Esophagus (tissue), 2 donors: ENCODE measurements at regions not wholly inside any gene's neighbourhood (a gene's known extent, or its start where the extent isn't known, plus 50 kb on each side); places are given as distances from the start of the nearest gene placed in this dataset.

ENCODE experiments used
- H3K27ac ChIP-seq, 2 donors: one replicate each; pipeline ENCODE4 v1.5.1; 2013; ENCODE audit warnings: low read depth in 2 of 2, mild to moderate bottlenecking in 2 of 2, inconsistent platforms in 1 of 2, low read length in 1 of 2, moderate library complexity in 1 of 2
- H3K27me3 ChIP-seq, 2 donors: one replicate each; pipeline ENCODE4 v1.6.1; 2013; ENCODE audit warnings: low read length in 2 of 2, control low read depth in 1 of 2, mild to moderate bottlenecking in 1 of 2; ENCODE audit not compliant: insufficient read depth in 2 of 2, control insufficient read depth in 1 of 2
- H3K36me3 ChIP-seq, 2 donors: one replicate each; pipeline ENCODE4 v1.6.1; 2013; ENCODE audit warnings: low read length in 1 of 2; ENCODE audit not compliant: control insufficient read depth in 2 of 2, insufficient read depth in 2 of 2
- H3K4me1 ChIP-seq, 2 donors: one replicate each; pipeline ENCODE4 v1.6.1; 2013; ENCODE audit warnings: low read length in 1 of 2; ENCODE audit not compliant: control insufficient read depth in 2 of 2, insufficient read depth in 2 of 2
- H3K4me3 ChIP-seq, 2 donors: one replicate each; pipeline ENCODE4 v1.5.1; 2013; ENCODE audit warnings: low read length in 2 of 2, mild to moderate bottlenecking in 2 of 2, low read depth in 1 of 2, moderate library complexity in 1 of 2
- H3K9me3 ChIP-seq, 2 donors: one replicate each; pipeline ENCODE4 v1.6.1; 2013; ENCODE audit warnings: mild to moderate bottlenecking in 2 of 2, low read depth in 1 of 2, low read length in 1 of 2, moderate library complexity in 1 of 2; ENCODE audit not compliant: control insufficient read depth in 2 of 2, insufficient read depth in 1 of 2
- WGBS, 2 donors: extraction: QIAGEN DNeasy Blood & Tissue Kit; methylation state at CpG; one replicate each; pipeline ENCODE4 v1.1.7; 2013; 5-methylcytosine and 5-hydroxymethylcytosine counted together
- donor health status: healthy with polysubstance abuse.
- donor health status: Bipolar disorder and iron deficiency.

DNA sequence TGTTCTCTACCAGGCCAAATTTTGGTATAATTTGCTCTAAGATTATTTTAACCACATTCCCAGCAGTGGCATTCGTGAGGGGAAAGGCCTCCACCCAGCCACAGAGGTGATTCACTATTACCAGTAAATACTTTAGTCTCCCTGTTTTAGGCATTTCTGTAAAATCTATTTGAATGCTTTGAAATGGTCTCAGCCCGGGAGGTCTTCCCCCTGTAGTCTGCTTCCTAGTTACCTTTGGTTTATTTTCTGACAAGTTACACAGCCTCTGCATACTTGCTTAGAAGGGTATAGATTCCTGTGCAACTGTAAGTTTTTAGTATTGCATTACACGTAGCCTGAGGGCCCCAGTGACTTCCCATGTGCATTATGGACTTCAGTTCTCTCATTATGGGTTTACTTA is 248.7 kb downstream of the C6orf118 start:
- Histone ChIP-seq H3K9me3 (peaks cover 0 to 3% of the 10 kb centered on the region in 2 donors), H3K4me1 (no peaks in the 10 kb centered on the region), H3K27me3 (no peaks in the 10 kb centered on the region), H3K4me3 (no peak overlapping the region), H3K36me3 (no peaks in the 10 kb centered on the region), H3K27ac (no peak overlapping the region)
- WGBS, 2 donors: 67 to 70% methylated on average over 3 of the region's 3 CpGs

DNA sequence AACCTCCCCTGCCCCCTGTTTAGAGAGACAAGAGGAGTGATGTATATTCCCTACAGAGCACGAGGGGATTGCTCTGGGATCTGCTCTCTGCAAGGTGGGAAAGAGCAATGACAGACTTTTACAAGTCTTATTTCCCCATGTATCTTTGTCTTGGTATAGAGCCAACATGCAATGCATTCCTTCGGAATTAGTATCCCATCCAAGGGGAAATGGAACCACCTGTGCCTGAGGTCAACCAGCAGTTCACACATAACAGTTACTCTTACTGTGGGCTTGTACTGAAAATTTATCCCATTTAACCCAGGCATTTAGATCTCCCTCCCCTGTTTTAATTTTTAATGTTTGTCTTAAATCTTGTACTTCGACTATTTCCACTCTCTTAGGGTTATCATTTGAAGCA is 250.4 kb downstream of the C6orf118 start:
- 73 to 79% methylated on average over 3 of the region's 3 CpGs for WGBS, 2 donors
- no peaks in the 10 kb centered on the region for H3K36me3 ChIP-seq
- H3K9me3 ChIP-seq: no peaks in the 10 kb centered on the region
- H3K27me3 ChIP-seq: no peaks in the 10 kb centered on the region
- H3K4me3 ChIP-seq: no peak overlapping the region
- no peak overlapping the region for H3K27ac ChIP-seq
- no peaks in the 10 kb centered on the region for H3K4me1 ChIP-seq

DNA sequence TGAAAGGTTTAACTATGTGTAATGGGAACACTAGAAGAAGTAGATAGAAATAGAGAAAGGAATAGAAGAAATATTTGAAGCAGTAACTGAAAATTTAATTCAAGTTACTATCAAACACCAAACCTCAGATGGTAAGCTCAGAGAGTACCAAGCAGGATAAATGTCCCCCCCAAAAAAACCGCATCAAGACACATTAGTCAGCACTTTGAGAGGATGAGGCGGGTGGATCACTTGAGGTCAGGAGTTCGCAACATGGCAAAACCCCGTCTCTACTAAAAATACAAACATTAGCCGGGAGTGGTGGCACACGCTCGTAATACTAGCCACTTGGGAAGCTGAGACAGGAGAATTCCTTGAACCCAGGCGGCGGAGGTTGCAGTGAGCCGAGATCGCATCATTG is 253.1 kb downstream of the C6orf118 start:
- H3K27me3 ChIP-seq: no peaks in the 10 kb centered on the region
- WGBS, 2 donors: 86% methylated on average over 11 of the region's 11 CpGs
- no peak overlapping the region for H3K27ac ChIP-seq
- no peaks in the 10 kb centered on the region for H3K4me1 ChIP-seq
- no peak overlapping the region for H3K4me3 ChIP-seq
- H3K36me3 ChIP-seq: no peaks in the 10 kb centered on the region
- H3K9me3 ChIP-seq: peaks cover 0 to 2% of the 10 kb centered on the region in 2 donors

DNA sequence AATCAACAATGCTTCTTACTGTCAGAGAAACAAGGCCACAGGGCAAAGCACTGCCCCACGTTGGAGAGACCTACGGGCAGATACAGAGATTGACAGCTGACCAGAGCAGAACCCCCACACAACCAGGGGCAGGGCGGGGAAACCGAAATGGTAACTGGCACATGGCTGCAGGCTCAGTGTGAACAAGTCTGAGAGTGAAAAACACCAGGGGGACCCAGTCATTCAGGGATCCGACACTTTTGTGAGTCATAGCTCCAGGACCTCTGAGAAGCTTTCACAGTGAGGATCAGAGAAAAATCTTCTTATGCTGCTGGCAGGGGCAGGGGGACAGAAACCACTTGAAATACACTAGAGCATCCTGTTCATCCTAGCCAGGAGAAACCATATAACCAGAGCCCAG is 254.2 kb downstream of the C6orf118 start:
- Histone ChIP-seq H3K9me3 (peaks cover 0 to 2% of the 10 kb centered on the region in 2 donors), H3K27ac (no peak overlapping the region), H3K36me3 (no peaks in the 10 kb centered on the region), H3K4me3 (no peak overlapping the region), H3K4me1 (no peaks in the 10 kb centered on the region), H3K27me3 (no peaks in the 10 kb centered on the region)
- WGBS, 2 donors: 71 to 72% methylated on average over 5 of the region's 5 CpGs

DNA sequence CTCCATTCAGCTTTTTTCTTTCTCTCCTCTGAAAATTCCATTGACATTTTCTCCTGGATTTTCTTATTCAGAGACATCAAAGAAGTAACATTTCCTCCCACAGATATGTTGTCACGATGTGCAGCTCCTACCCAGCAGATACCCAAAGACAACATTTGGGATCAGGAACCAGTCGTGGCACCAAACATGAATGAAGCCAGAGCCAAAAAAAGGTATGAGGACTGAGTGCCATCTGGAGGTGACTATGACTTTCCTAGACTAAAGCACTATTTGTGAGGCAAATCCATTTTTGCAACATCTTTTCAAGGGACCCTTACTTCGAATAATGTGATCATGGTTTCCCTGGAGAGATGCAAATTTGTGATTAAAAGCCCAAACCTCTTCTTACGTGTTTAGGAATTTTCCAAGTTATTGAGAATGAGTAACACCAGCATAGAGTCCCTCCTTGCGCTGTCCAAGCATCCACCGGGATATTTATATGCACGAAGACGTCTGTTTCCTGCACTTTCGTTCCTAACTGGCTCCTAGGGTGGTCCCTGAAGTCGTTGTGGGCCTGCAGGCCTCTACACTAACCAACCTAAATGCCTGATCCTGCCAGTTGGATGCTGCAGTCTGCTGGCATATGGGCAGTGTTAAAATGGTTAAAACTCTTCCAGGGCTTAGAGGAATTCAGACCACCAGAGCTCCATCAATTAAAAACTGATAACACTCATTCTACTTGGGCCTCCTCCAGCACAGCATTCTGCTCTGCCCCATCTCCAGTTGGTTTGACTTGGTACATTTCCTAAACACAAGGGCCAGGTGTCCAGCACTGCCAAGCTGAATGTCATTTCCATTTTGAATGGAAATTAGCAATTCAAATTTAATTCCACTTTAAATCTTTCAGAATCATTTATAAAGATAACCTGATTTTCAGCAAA is 256.6 kb downstream of the C6orf118 start:
- no peaks in the 10 kb centered on the region for H3K4me1 ChIP-seq
- WGBS, 2 donors: 66 to 71% methylated on average over 10 of the region's 10 CpGs
- H3K36me3 ChIP-seq: no peaks in the 10 kb centered on the region
- H3K9me3 ChIP-seq: peaks cover 0 to 2% of the 10 kb centered on the region in 2 donors
- H3K4me3 ChIP-seq: no peak overlapping the region
- no peak overlapping the region for H3K27ac ChIP-seq
- no peaks in the 10 kb centered on the region for H3K27me3 ChIP-seq

DNA sequence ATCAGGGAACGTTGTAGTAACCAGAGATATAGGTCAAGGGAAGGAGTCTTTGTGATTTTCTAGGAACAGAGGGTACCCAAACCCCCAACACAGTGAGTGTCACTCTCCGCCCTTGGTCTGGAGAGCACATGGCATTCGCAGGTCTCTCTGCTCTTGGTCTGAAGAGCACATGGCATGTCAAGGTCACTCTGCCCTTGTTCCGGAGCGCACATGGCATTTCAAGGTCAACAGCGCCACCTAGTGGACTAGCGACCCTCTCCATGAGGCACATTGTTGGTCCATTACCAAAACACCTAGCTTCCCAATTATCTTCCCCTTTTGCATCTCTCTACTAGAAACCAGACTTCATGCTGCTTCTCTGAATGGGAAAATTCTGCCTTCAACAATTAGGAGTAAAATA is 260.0 kb downstream of the C6orf118 start:
- Histone ChIP-seq H3K27me3 (no peaks in the 10 kb centered on the region), H3K36me3 (no peaks in the 10 kb centered on the region), H3K4me3 (no peak overlapping the region), H3K4me1 (no peaks in the 10 kb centered on the region), H3K9me3 (peaks cover 0 to 2% of the 10 kb centered on the region in 2 donors), H3K27ac (no peak overlapping the region)
- 38 to 40% methylated on average over 7 of the region's 7 CpGs for WGBS, 2 donors

DNA sequence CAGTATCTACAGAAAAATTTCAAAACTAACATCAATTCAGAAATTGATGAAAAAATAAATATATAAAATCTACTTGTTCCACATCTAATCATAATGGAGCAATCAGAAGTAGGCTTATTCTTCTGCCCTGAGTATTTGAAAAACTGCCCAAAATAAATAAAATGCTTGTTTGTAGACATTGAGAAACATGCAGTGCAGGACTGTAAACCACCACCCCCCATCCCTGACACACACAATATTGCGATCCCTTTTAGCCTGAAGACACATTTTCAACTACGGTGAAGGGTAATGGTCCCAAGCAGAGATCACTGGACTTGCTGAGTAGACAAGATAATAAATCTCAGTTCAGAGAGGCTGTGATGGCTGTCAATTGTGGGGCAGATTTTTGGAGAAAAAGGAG is 261.5 kb downstream of the C6orf118 start:
- Histone ChIP-seq H3K4me3 (no peak overlapping the region), H3K27me3 (no peaks in the 10 kb centered on the region), H3K9me3 (peaks cover 0 to 4% of the 10 kb centered on the region in 2 donors), H3K27ac (no peak overlapping the region), H3K4me1 (no peaks in the 10 kb centered on the region), H3K36me3 (no peaks in the 10 kb centered on the region)
- WGBS, 2 donors: 92 to 93% methylated on average over 2 of the region's 2 CpGs

DNA sequence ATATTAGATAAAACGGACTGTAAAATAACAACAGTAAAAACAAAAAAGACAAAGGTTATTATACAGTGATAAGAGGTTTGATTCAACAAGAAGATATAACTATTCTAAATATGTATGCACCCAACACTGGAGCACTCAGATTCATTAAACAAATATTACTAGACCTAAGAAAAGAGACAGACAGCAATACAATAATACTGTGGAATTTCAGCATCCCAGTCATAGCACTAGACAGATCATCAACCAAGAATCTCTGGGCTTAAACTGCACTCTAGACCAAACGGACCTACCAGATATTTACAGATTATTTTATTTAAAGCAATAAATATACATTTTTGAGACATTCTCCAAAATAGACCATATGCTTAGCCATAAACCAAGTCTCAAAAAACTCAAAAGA is 263.8 kb downstream of the C6orf118 start:
- 69 to 72% methylated on average over 2 of the region's 2 CpGs for WGBS, 2 donors
- H3K27ac ChIP-seq: no peak overlapping the region
- H3K4me1 ChIP-seq: no peaks in the 10 kb centered on the region
- H3K27me3 ChIP-seq: no peaks in the 10 kb centered on the region
- H3K9me3 ChIP-seq: peaks cover 0 to 3% of the 10 kb centered on the region in 2 donors
- H3K4me3 ChIP-seq: no peak overlapping the region
- no peaks in the 10 kb centered on the region for H3K36me3 ChIP-seq

DNA sequence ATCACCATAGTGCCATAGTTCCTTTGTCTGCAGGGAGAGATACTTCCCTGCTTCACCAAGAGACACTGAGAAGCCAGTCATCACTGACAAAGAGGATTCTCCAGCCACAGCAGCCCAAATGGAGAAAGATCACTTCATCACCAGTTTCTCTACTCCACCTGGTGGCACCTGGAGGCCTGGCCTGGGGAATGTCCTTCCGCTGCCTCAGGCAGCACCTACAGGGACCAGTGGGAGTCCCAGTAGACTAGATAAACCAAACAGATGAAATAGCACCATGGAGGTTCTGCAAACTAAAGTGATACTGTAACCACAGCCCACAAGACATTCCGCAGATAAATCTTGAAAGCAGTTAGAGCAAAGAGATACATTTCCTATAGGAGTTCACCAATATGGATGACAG is 266.5 kb downstream of the C6orf118 start:
- Histone ChIP-seq H3K27me3 (no peaks in the 10 kb centered on the region), H3K9me3 (peaks cover 2 to 3% of the 10 kb centered on the region in 2 donors), H3K27ac (no peak overlapping the region), H3K4me1 (no peaks in the 10 kb centered on the region), H3K4me3 (no peak overlapping the region), H3K36me3 (no peaks in the 10 kb centered on the region)
- WGBS, 2 donors: 90 to 93% methylated on average over 2 of the region's 2 CpGs

DNA sequence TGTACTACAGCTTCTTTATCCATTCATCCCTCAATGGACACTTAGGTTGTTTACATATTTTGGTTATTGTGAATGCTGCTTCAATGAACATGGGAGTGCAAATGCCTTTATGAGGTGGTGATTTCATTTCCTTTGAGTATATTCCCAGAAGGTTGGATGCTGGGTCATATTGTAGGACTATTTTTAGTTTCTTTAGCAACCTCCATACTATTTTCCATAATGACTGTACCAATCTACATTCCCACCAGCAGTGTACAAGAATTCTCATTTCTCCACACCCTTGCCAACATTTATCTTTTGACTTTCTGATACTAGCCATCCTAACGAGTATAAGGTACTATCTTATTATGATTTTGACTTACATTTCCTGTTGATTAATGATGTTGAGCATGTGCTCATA is 269.0 kb downstream of the C6orf118 start:
- Histone ChIP-seq H3K36me3 (no peaks in the 10 kb centered on the region), H3K4me3 (no peak overlapping the region), H3K27me3 (no peaks in the 10 kb centered on the region), H3K9me3 (peaks cover 6% of the 10 kb centered on the region in 2 donors), H3K4me1 (no peaks in the 10 kb centered on the region), H3K27ac (no peak overlapping the region)
- WGBS, 2 donors: 73 to 74% methylated on average over 1 of the region's 1 CpG
